ENCODE measurements at regions not wholly inside any gene's neighbourhood (a gene's known extent, or its start where the extent isn't known, plus 50 kb on each side); places are given as distances from the start of the nearest gene placed in this dataset.

DNA sequence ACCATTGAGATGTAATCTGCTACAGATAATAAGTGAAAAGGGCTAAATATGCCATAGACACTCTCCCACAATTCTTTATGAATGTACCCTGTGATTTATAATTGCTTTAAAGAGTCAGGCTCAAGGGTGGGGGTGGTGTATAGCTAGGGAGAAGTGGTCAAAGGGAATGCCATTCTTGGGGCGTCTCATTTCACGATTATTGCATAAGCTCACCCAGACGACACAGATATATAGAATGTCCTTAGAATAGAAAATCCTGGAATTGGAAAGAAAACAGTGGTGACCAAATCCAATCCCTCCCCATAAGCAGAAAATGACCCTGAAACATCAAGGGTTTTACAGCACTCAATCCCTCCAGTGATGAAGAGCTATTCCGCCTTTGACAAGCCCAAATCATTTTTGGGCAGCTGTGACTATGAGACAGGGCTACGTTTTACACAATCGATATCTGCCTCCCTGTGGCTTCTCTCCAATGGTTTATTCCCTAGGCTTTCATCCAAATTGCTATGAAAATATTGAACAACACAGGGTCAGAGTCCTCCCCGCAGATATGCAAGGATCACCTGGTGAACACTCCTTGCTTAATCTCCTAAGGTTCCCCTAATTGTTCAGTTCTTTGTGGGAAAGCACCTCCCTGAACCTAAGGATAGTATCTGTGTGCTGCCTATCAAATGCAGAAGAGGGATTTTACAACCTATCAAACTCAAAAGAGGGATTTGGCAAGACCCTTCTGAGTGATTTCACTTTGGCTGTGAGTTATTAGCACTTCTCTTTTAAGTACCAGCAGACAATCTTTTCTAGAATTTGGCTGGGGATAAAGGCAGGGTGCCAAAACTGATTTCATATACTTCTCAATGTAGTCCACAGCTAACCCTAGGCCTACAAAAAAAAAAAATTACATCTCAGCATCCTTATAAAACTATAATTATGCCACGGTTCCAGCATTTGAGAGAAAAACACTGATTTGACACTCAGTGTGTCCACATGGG, 144.9 kb upstream of the CDH6 start:
- TF ChIP-seq, protein P1, sequence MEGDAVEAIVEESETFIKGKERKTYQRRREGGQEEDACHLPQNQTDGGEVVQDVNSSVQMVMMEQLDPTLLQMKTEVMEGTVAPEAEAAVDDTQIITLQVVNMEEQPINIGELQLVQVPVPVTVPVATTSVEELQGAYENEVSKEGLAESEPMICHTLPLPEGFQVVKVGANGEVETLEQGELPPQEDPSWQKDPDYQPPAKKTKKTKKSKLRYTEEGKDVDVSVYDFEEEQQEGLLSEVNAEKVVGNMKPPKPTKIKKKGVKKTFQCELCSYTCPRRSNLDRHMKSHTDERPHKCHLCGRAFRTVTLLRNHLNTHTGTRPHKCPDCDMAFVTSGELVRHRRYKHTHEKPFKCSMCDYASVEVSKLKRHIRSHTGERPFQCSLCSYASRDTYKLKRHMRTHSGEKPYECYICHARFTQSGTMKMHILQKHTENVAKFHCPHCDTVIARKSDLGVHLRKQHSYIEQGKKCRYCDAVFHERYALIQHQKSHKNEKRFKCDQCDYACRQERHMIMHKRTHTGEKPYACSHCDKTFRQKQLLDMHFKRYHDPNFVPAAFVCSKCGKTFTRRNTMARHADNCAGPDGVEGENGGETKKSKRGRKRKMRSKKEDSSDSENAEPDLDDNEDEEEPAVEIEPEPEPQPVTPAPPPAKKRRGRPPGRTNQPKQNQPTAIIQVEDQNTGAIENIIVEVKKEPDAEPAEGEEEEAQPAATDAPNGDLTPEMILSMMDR (conservative IDR thresholded peaks at IDR 0.05; ENCODE audit: low read depth): no peak
- DNase-seq (ENCODE audit: low spot score): no peak
- POLR2A ChIA-PET (ENCODE audit: low non-redundant PET): no interaction called here
- CTCF ChIA-PET: interaction anchor here (0.5 to 0.6 kb wide), 2 partner anchors 183 to 1189 kb away, joined by 3 read pairs; no protein-coding TSS in a partner anchor
- H3K27ac ChIP-seq: no peak overlapping the region

DNA sequence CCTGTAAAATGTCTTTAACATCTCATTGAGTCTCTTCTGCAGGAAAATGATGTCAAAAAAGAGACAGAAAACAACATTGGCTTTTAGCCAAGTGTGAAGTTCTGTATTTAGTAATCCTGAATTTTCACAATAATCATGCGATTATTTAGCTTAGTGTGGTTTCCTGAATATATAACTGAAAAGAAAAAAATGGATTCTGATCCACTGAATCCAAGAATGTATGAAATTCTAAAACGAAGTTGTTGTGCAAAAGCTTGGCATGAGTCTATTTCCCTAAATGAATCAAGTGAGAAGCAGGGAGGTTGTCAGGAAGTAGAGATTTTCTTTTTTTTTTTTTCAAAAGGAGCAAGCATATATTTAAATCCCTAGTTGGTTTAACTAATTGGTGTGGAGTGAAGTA, 145.9 kb upstream of the CDH6 start:
- TF ChIP-seq, protein P1 (conservative IDR thresholded peaks at IDR 0.05; ENCODE audit: low read depth): no peak
- DNase-seq (ENCODE audit: low spot score): no peak
- ChIA-PET POLR2A (ENCODE audit: low non-redundant PET) (no interaction called here), CTCF (interaction anchor here (0.5 kb wide), 1 partner anchor 184 kb away, joined by 3 read pairs; no protein-coding TSS in a partner anchor)
- H3K27ac ChIP-seq: no peak overlapping the region

DNA sequence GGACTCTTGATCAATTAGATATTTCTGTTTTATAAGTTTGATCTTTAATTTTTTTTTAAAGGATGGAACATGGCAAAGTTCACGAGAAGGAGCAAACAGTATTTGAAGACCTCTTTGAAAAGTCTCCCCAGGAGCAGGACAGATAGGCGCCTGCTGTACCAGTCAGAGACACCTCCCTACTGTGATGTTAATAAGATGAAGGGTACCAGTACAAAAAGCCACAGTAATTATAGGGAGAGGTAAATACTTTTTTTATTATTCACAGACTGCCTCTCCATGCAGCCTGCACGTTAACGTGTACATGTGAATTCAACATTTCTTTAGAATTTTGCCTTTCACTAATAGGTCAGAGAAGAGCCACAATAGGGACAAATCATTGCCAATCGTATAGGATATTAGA, 146.5 kb upstream of the CDH6 start:
- no peak overlapping the region for H3K27ac ChIP-seq
- CTCF ChIA-PET: no interaction called here
- DNase-seq (ENCODE audit: low spot score): no peak
- TF ChIP-seq, protein P1 (conservative IDR thresholded peaks at IDR 0.05; ENCODE audit: low read depth): no peak
- POLR2A ChIA-PET (ENCODE audit: low non-redundant PET): no interaction called here

DNA sequence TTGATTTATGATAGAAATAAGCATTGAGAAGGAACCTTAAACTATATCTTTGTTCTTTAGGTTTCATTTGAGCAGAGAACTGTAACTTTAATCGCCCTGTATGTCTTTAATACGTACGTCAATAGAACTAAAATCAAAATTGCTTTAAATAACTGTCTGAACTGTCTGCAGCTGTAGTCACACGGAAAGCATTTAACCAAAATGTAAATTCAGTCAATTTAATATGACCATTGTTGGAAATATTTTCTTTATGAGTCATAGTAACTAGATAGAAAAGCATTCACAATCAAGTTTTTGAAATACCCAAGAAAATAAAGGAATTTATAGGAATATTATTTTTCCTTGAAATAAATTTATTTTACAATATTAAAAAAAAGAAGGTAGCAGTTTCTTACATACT, 157.1 kb upstream of the CDH6 start:
- POLR2A ChIA-PET (ENCODE audit: low non-redundant PET): no interaction called here
- DNase-seq (ENCODE audit: low spot score): no peak
- TF ChIP-seq, protein P1 (conservative IDR thresholded peaks at IDR 0.05; ENCODE audit: low read depth): no peak
- H3K27ac ChIP-seq: no peak overlapping the region
- CTCF ChIA-PET: no interaction called here

DNA sequence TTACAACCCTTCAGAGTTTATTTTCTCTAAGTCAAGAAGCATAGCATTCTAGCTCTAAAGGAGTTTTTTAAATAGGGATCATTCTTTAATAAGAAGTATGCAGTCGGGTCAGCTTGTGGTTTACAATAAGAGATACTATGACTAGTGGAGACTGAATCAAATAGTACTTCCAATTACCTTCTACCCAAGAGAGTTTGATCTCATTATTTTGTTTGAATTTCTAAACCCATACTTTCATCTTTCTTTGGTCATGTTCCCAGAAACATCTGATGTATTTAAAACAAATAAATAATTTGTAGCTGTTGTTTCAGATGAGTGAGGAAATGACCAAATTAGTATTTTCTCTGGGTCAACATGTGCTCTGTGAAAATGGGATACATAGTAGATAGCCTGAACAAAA, 160.2 kb upstream of the CDH6 start:
- POLR2A ChIA-PET (ENCODE audit: low non-redundant PET): no interaction called here
- CTCF ChIA-PET: no interaction called here
- H3K27ac ChIP-seq: no peak overlapping the region
- TF ChIP-seq, protein P1 (conservative IDR thresholded peaks at IDR 0.05; ENCODE audit: low read depth): no peak
- no peak for DNase-seq (ENCODE audit: low spot score)

DNA sequence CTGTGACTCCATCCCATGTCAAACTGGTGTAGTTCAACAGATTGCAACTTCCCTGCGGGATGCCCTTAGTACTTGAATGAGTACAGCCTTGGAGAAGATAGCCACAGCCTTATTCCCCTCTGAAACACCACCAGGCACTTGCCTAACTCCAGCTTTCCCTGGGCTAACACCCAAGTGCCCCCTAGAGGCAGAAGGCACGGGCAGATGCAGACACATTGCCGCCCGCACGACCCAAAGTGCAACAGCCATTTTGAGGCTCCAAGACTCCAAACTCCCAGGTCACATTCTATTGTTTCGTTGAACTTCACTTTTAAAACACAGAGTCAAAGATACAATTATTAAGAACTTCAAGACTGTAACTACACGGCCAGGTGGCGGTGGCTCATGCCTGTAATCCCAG, 163.6 kb upstream of the CDH6 start:
- POLR2A ChIA-PET (ENCODE audit: low non-redundant PET): no interaction called here
- no peak overlapping the region for H3K27ac ChIP-seq
- no peak for DNase-seq (ENCODE audit: low spot score)
- TF ChIP-seq, protein P1 (conservative IDR thresholded peaks at IDR 0.05; ENCODE audit: low read depth): no peak
- CTCF ChIA-PET: no interaction called here
